Esophagus squamous epithelium (tissue), 4 donors: ENCODE measurements at regions not wholly inside any gene's neighbourhood (a gene's known extent, or its start where the extent isn't known, plus 50 kb on each side); places are given as distances from the start of the nearest gene placed in this dataset.

Experiments used
- CTCF ChIP-seq, 6 experiments: fragments of 450-650 bp in 4 of 6; fragments of 200-600 bp in 2 of 6; sonication (generic) in 2 of 6; IDR thresholded peaks; one replicate each; pipeline ENCODE4 v1.5.1; 2016 to 2019; ENCODE audit warnings: antibody characterized with exemption in 6 of 6, mild to moderate bottlenecking in 4 of 6, moderate library complexity in 4 of 6
- POLR2A ChIP-seq, 4 donors: fragments of 450-650 bp; IDR thresholded peaks; one replicate each; pipeline ENCODE4 v1.6.1; 2017; ENCODE audit warnings: antibody characterized with exemption in 4 of 4, mild to moderate bottlenecking in 4 of 4, moderate library complexity in 3 of 4

GRCh38 chr5:165805756-165806155 is 2300.3 kb downstream of the MAT2B start:
- TF ChIP-seq CTCF (IDR thresholded peaks at IDR 0.05) (no peak), POLR2A (IDR thresholded peaks at IDR 0.05) (no peak)
